ENCODE measurements at regions not wholly inside any gene's neighbourhood (a gene's known extent, or its start where the extent isn't known, plus 50 kb on each side); places are given as distances from the start of the nearest gene placed in this dataset.
A peak's percentile ranks its signal among the peaks of the same experiment; 100 is the strongest.
"Not testable (repeated sequence)": the region's sequence is repeated elsewhere in the genome, so short reads cannot be mapped to it uniquely, and the experiment has no call there.

- no peak for DNase-seq
Measured at GRCh38 chr7:17095931-17096330, 202.5 kb upstream of the AHR start.

- DNase-seq = no peak
Measured at GRCh38 chr7:17097668-17098297, 200.7 kb upstream of the AHR start.

- DNase-seq = no peak
Measured at GRCh38 chr7:17098515-17098914, 199.9 kb upstream of the AHR start.

GRCh38 chr7:17099083-17099973, 199.1 kb upstream of the AHR start:
- no peak for DNase-seq

GRCh38 chr7:17099974-17100509, 198.4 kb upstream of the AHR start:
- DNase-seq = not testable (repeated sequence)

GRCh38 chr7:17101207-17101696, 197.2 kb upstream of the AHR start:
- DNase-seq = no peak

GRCh38 chr7:17103170-17103569, 195.3 kb upstream of the AHR start:
- no peak for DNase-seq

GRCh38 chr7:17103984-17104383, 194.5 kb upstream of the AHR start:
- peak; percentile 7 for DNase-seq

- DNase-seq = no peak
Measured at GRCh38 chr7:17104419-17104818, 194.0 kb upstream of the AHR start.

GRCh38 chr7:17105701-17106100, 192.8 kb upstream of the AHR start:
- no peak for DNase-seq

- no peak for DNase-seq
Measured at GRCh38 chr7:17108049-17108584, 190.3 kb upstream of the AHR start.

- peak; percentile 64 for DNase-seq
Measured at GRCh38 chr7:17109020-17109419, 189.4 kb upstream of the AHR start.

GRCh38 chr7:17113770-17114169, 184.7 kb upstream of the AHR start:
- DNase-seq = not testable (repeated sequence)

- no peak for DNase-seq
Measured at GRCh38 chr7:17118412-17118811, 180.0 kb upstream of the AHR start.

- DNase-seq = no peak
Measured at GRCh38 chr7:17120756-17121155, 177.7 kb upstream of the AHR start.

GRCh38 chr7:17121671-17122070, 176.8 kb upstream of the AHR start:
- no peak for DNase-seq

- peak; percentile 88 for DNase-seq
Measured at GRCh38 chr7:17123020-17123419, 175.4 kb upstream of the AHR start.

GRCh38 chr7:17126413-17127268, 171.8 kb upstream of the AHR start:
- DNase-seq = no peak

GRCh38 chr7:17129218-17129617, 169.2 kb upstream of the AHR start:
- DNase-seq = no peak

- DNase-seq = peak; percentile 80
Measured at GRCh38 chr7:17130281-17131059, 168.0 kb upstream of the AHR start.

GRCh38 chr7:17131060-17131345, 167.4 kb upstream of the AHR start:
- DNase-seq = no peak

All from fibroblast of skin of scalp (primary cell).